Thyroid gland (tissue), 4 donors: ENCODE measurements at regions not wholly inside any gene's neighbourhood (a gene's known extent, or its start where the extent isn't known, plus 50 kb on each side); places are given as distances from the start of the nearest gene placed in this dataset.

Source experiments
- POLR2A ChIP-seq, 2 donors: fragments of 450-650 bp; IDR thresholded peaks; one replicate each; pipeline ENCODE4 v1.6.1; 2017; ENCODE audit warnings: antibody characterized with exemption in 2 of 2, mild to moderate bottlenecking in 2 of 2, moderate library complexity in 1 of 2
- TF ChIP-seq, protein P1 (sequence below), 6 experiments: fragments of 200-600 bp in 3 of 6; fragments of 450-650 bp in 3 of 6; sonication (generic) in 3 of 6; IDR thresholded peaks; one replicate each; pipeline ENCODE4 v1.5.1; 2016 to 2019; ENCODE audit warnings: antibody characterized with exemption in 6 of 6, mild to moderate bottlenecking in 2 of 6, inconsistent platforms in 1 of 6, moderate library complexity in 1 of 6

DNA sequence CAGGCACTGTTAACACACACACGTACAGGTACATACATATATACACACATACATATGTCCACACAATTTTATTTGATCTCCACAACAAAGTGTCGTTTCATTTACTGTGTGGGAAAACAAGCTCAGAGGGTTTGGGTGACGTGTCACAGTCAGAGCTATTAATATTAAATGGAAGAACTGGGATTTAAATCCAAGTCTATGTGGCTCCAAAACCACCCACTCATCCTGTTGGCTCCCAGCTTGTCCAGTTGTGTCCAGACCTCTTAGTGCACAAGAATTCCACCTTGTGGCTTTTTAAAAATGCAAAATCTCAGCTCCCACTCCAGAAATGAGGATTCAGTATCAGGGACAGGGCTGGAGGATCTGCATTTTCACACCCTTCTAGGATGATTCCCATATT is 52.3 kb upstream of the PTPDC1 start:
- TF ChIP-seq, protein P1, sequence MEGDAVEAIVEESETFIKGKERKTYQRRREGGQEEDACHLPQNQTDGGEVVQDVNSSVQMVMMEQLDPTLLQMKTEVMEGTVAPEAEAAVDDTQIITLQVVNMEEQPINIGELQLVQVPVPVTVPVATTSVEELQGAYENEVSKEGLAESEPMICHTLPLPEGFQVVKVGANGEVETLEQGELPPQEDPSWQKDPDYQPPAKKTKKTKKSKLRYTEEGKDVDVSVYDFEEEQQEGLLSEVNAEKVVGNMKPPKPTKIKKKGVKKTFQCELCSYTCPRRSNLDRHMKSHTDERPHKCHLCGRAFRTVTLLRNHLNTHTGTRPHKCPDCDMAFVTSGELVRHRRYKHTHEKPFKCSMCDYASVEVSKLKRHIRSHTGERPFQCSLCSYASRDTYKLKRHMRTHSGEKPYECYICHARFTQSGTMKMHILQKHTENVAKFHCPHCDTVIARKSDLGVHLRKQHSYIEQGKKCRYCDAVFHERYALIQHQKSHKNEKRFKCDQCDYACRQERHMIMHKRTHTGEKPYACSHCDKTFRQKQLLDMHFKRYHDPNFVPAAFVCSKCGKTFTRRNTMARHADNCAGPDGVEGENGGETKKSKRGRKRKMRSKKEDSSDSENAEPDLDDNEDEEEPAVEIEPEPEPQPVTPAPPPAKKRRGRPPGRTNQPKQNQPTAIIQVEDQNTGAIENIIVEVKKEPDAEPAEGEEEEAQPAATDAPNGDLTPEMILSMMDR (IDR thresholded peaks at IDR 0.05), result no peak
- TF ChIP-seq POLR2A (IDR thresholded peaks at IDR 0.05), result no peak
